ENCODE measurements at regions not wholly inside any gene's neighbourhood (a gene's known extent, or its start where the extent isn't known, plus 50 kb on each side); places are given as distances from the start of the nearest gene placed in this dataset.

DNA sequence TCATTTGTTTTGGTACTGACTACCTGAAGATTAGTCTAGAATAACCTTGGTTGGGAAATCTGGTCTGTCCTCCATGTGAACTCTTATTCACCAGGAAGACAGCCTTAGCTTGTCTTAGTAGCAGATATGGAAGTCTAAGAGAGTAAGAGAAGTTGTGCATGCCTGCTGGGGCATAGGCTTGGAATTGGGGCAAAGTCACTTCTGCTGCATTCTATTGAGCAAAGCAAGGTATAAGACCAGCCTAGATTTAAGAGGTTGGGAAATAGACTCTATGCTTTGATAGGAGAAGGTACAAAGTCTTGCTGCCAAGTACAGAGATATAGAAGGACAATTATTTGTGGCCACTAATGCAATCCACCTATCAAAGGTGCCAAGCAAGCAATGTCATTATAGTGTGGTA lies 464.0 kb upstream of the BOD1L1 start:
- TF ChIP-seq POLR2A (IDR thresholded peaks at IDR 0.05; ENCODE audit: low read depth) = no peak
- no peak for TF ChIP-seq POLR2AphosphoS5 (IDR thresholded peaks at IDR 0.05)

Data from esophagus muscularis mucosa (tissue), 2 donors.